Suprapubic skin (tissue), 4 donors: ENCODE measurements at regions not wholly inside any gene's neighbourhood (a gene's known extent, or its start where the extent isn't known, plus 50 kb on each side); places are given as distances from the start of the nearest gene placed in this dataset.

Experiments used
- DNase-seq, 2 donors: peaks; one replicate each; pipeline ENCODE4 v3.0.0-alpha.2; 2019; ENCODE audit warnings: low spot score in 2 of 2
- H3K27ac ChIP-seq: fragments of 200-600 bp; sonication (generic); one replicate; pipeline ENCODE4 v1.5.1; 2019
- H3K27me3 ChIP-seq: fragments of 200-600 bp; sonication (generic); one replicate; pipeline ENCODE4 v1.5.1; 2019
- H3K36me3 ChIP-seq: fragments of 200-600 bp; sonication (generic); one replicate; pipeline ENCODE4 v1.5.1; 2019
- H3K4me1 ChIP-seq: fragments of 200-600 bp; sonication (generic); one replicate; pipeline ENCODE4 v1.5.1; 2019
- H3K4me3 ChIP-seq: fragments of 200-600 bp; sonication (generic); one replicate; pipeline ENCODE4 v1.5.1; 2019; ENCODE audit warnings: mild to moderate bottlenecking
- H3K9me3 ChIP-seq: fragments of 200-600 bp; sonication (generic); one replicate; pipeline ENCODE4 v1.5.1; 2019
- EP300 ChIP-seq: sonication (generic); formaldehyde crosslinking; IDR thresholded peaks from one replicate; pipeline ENCODE4 v1.6.1; 2017; ENCODE audit warnings: antibody characterized with exemption
- POLR2A ChIP-seq, 2 donors: fragments of 450-650 bp; IDR thresholded peaks; one replicate each; pipeline ENCODE4 v1.6.1; 2017; ENCODE audit warnings: antibody characterized with exemption in 2 of 2, mild to moderate bottlenecking in 2 of 2, moderate library complexity in 2 of 2
- POLR2AphosphoS5 ChIP-seq, 3 donors: sonication (generic); formaldehyde crosslinking; IDR thresholded peaks; one replicate each; pipeline ENCODE4 v1.6.1; 2017; ENCODE audit warnings: antibody characterized with exemption in 3 of 3
- WGBS: methylation state at CpG from one replicate; pipeline ENCODE4 v1.1.5; 2018; 5-methylcytosine and 5-hydroxymethylcytosine counted together
- TF ChIP-seq, protein P1 (sequence below), 2 donors: fragments of 200-600 bp in 1 of 2; fragments of 450-650 bp in 1 of 2; sonication (generic) in 1 of 2; IDR thresholded peaks; one replicate each; pipeline ENCODE4 v1.5.1; 2016 to 2019; ENCODE audit warnings: antibody characterized with exemption in 2 of 2, mild to moderate bottlenecking in 1 of 2, moderate library complexity in 1 of 2

GRCh38 chr2:425947-426346 lies 138.1 kb upstream of the ALKAL2 start:
- WGBS = 96% methylated on average over 15 of the region's 17 CpGs
- Histone ChIP-seq H3K4me3 (no peak overlapping the region), H3K36me3 (no peaks in the 10 kb centered on the region), H3K27ac (no peak overlapping the region), H3K9me3 (no peaks in the 10 kb centered on the region), H3K4me1 (no peaks in the 10 kb centered on the region), H3K27me3 (peaks cover 3% of the 10 kb centered on the region)
- TF ChIP-seq, protein P1, sequence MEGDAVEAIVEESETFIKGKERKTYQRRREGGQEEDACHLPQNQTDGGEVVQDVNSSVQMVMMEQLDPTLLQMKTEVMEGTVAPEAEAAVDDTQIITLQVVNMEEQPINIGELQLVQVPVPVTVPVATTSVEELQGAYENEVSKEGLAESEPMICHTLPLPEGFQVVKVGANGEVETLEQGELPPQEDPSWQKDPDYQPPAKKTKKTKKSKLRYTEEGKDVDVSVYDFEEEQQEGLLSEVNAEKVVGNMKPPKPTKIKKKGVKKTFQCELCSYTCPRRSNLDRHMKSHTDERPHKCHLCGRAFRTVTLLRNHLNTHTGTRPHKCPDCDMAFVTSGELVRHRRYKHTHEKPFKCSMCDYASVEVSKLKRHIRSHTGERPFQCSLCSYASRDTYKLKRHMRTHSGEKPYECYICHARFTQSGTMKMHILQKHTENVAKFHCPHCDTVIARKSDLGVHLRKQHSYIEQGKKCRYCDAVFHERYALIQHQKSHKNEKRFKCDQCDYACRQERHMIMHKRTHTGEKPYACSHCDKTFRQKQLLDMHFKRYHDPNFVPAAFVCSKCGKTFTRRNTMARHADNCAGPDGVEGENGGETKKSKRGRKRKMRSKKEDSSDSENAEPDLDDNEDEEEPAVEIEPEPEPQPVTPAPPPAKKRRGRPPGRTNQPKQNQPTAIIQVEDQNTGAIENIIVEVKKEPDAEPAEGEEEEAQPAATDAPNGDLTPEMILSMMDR (IDR thresholded peaks at IDR 0.05) = no peak
- no peak for TF ChIP-seq POLR2A (IDR thresholded peaks at IDR 0.05)
- no peak for TF ChIP-seq EP300
- DNase-seq = peak in 1 of 2 donors; percentile 67

DNA sequence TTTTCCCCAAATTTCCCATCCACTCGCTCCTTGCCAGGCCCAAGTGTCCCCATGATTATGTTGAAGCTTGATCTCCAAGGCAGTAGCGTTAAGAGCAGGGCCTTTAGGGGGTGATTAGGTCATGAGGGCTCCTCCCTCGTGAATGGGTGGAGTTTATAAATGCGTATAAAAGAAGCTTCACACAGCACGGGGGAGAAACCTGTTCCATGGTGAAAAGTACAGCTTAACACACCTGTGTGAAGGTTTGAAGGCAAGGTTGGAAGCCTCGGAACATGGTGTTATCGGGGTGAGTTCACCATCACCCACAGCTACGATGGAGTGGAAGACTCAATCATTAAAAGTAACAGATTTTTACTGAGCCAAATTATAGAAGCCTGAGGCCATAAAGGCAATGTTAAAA lies 137.4 kb upstream of the ALKAL2 start:
- Histone ChIP-seq H3K4me1 (no peaks in the 10 kb centered on the region), H3K36me3 (no peaks in the 10 kb centered on the region), H3K4me3 (no peak overlapping the region), H3K27ac (no peak overlapping the region), H3K27me3 (peaks cover 3% of the 10 kb centered on the region), H3K9me3 (no peaks in the 10 kb centered on the region)
- WGBS = 60% methylated on average over 8 of the region's 8 CpGs
- no peak for DNase-seq
- TF ChIP-seq, protein P1 (IDR thresholded peaks at IDR 0.05) = no peak
- no peak for TF ChIP-seq POLR2A (IDR thresholded peaks at IDR 0.05)
- TF ChIP-seq EP300 = no peak
- no peak for TF ChIP-seq POLR2AphosphoS5 (IDR thresholded peaks at IDR 0.05)

DNA sequence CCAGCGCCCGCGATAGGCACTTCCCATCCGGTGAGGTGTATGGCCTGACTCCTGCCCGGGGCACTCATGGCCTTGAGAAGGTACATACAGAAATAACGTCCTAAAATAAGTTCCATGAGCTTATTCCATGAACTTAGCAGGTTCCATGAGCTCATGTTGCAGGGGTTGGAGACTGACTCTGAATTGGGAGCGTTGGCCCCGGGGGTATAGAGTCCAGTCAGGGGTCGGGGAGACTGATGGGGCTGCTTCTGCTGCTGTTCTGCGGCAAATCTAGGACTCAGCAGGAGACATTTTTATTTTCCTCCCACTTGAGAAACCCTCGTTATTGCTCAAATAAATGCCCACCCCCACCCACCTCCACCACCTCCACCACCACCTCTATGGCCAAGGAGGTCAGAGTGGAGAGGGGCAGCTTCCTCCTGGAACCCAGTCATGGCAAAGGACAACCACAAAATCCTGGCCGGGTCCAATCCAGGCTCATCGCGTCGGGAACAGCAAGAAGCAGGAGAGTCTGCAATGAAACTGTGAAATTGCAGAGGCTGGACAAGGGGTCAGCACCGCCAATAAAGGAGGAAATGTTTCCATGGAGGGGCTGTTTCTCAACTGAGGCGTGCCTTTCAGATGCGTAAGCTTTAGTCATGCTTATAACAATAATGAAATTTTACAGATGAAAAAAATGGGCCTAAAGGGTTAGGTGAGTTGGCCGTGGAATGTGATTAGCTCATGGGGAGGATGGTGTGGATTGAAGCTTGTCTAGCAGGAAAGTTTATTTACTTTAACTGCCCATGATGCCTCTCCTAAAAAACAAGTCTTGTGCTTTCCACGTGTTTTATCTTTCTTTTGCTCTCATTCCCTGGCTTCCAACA lies 136.6 kb upstream of the ALKAL2 start:
- TF ChIP-seq POLR2AphosphoS5 (IDR thresholded peaks at IDR 0.05) (no peak), EP300 (no peak), POLR2A (IDR thresholded peaks at IDR 0.05) (no peak)
- TF ChIP-seq, protein P1 (IDR thresholded peaks at IDR 0.05) = no peak
- DNase-seq = no peak
- Histone ChIP-seq H3K27ac (no peak overlapping the region), H3K4me1 (no peaks in the 10 kb centered on the region), H3K4me3 (no peak overlapping the region), H3K9me3 (no peaks in the 10 kb centered on the region), H3K36me3 (no peaks in the 10 kb centered on the region), H3K27me3 (peaks cover 3% of the 10 kb centered on the region)
- 91% methylated on average over 20 of the region's 20 CpGs for whole genome bisulfite sequencing

- Histone ChIP-seq H3K36me3 (no peaks in the 10 kb centered on the region), H3K4me3 (no peak overlapping the region), H3K27ac (no peak overlapping the region), H3K4me1 (no peaks in the 10 kb centered on the region), H3K27me3 (peaks cover 3% of the 10 kb centered on the region), H3K9me3 (no peaks in the 10 kb centered on the region)
- TF ChIP-seq POLR2AphosphoS5 (IDR thresholded peaks at IDR 0.05) (no peak), POLR2A (IDR thresholded peaks at IDR 0.05) (no peak), EP300 (no peak)
- TF ChIP-seq, protein P1 (IDR thresholded peaks at IDR 0.05) = no peak
- 75% methylated on average over 10 of the region's 10 CpGs for WGBS
- DNase-seq = no peak
These were observed 135.6 kb upstream of the ALKAL2 start for GRCh38 chr2:423479-423878.

GRCh38 chr2:422676-423435 lies 135.0 kb upstream of the ALKAL2 start:
- Histone ChIP-seq H3K9me3 (no peaks in the 10 kb centered on the region), H3K4me1 (no peaks in the 10 kb centered on the region), H3K27me3 (peaks cover 3% of the 10 kb centered on the region), H3K27ac (no peak overlapping the region), H3K36me3 (no peaks in the 10 kb centered on the region), H3K4me3 (no peak overlapping the region)
- 85% methylated on average over 9 of the region's 14 CpGs for WGBS
- no peak for DNase-seq
- TF ChIP-seq EP300 (no peak), POLR2A (IDR thresholded peaks at IDR 0.05) (no peak), POLR2AphosphoS5 (IDR thresholded peaks at IDR 0.05) (no peak)
- TF ChIP-seq, protein P1 (IDR thresholded peaks at IDR 0.05) = no peak
